HG03558 (cell line): ENCODE measurements at regions not wholly inside any gene's neighbourhood (a gene's known extent, or its start where the extent isn't known, plus 50 kb on each side); places are given as distances from the start of the nearest gene placed in this dataset.
"Not testable (repeated sequence)": the region's sequence is repeated elsewhere in the genome, so short reads cannot be mapped to it uniquely, and the experiment has no call there.

Experiments used
- ATAC-seq: cut with Tn5 transposase; IDR thresholded peaks from one replicate; pipeline ENCODE4 v1.9.1; 2021; ENCODE audit warnings: moderate number of reproducible peaks; ENCODE audit not compliant: unreplicated experiment; ENCODE audit errors: extremely low read depth

GRCh38 chr9:28518439-28518838, 945.2 kb upstream of the C9orf72 start:
- ATAC-seq: no peak

GRCh38 chr9:28524309-28524708, 951.0 kb upstream of the C9orf72 start:
- ATAC-seq: not testable (repeated sequence)

GRCh38 chr9:28528049-28528448, 954.8 kb upstream of the C9orf72 start:
- no peak for ATAC-seq

DNA sequence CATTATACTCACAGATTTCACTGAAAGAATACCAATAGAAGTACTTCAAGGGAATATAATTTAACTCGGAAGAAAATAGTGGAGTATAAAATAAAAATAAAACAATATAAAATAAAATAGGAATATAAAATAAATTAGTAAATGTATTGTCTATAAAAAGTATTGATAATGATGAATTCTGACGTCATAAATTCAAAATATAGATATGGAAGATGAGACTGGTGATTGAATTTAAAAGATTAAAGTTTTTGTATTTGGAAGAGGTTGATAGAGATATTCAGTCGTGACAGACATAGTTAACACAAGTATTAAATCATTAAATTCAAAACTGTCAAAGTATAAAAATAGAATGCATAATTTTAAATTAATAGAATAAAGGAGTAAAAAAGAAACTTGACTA, 964.9 kb upstream of the C9orf72 start:
- ATAC-seq: no peak

DNA sequence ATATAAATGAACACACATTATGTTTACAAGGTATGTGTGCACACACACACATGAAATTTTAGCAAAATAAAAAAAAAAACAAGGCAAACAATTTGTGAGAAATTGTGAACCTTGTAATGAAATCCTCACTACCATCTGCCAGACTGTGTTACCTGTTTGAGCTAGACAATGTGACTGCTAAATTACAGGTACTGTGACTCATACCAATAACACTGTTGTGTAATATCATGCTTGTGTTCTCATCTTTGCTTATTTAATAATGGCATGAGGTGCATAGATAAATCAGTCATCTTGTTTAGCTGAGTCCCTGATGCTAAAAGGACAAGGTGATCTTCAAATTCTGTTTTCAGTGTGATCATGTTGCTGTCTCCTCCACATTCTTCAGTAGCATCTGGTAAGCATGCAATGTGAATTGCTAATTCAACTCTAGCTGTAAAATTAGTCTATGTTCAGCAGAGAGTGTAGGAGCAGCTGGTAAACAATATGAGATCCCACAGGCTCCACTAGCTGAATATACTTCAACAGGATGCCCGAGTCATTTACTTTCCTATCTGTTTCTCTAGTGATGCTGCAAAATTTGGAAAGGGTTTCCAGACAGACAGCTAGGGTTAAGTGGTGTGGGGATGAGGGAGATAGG, 966.3 kb upstream of the C9orf72 start:
- ATAC-seq: no peak

GRCh38 chr9:28542928-28543327, 969.6 kb upstream of the C9orf72 start:
- ATAC-seq: no peak

DNA sequence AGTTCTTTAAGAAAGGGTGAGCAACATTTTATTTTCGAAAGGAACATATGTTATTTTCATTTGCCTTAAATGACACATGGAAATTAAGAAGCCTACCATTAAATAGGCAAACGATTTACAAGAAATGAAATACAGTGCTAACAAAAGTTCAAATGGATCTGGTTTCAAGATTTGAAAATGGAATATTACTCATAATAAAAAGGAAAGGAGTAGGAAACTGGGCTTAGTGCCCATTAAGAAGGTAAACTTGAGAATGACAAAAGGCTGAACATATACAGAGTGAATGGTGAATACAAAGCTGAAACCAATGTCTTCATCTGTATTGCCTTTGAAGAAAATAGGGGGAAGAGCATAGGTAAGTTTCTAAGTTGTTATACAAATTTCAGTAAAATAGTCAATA, 974.2 kb upstream of the C9orf72 start:
- ATAC-seq: no peak

DNA sequence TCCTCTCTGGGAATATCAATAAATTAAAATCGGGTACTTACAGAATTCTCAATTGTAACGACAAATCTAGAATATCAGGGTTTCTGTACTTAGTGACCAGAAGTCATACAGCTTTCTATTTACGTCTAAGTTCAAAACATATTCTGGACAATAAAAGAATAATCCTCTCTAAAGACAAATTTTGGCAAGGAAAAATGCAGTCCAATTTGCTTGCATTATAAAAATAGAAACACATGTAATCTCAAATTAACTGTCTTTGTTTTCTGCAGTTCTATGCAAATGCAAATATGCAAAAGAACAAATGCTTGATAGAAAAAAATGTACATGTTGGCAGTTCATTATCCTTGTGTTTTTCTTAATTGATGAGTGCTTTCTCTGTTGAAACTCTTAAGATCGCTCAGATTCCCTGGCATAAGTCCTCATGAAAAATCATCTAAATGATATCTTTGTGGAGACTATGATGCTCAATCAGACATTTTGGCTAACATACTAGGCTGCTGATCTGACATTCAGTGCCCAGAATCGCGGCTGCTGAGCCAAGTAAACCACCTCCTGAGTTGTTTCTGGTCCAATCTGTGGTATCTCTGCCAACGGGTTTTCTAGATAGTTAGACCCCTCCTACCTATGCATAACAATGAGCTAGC, 990.1 kb upstream of the C9orf72 start:
- no peak for ATAC-seq

- no peak for ATAC-seq
Measured at GRCh38 chr9:28583832-28584231, 1010.6 kb upstream of the C9orf72 start.

GRCh38 chr9:28584542-28584941, 1011.3 kb upstream of the C9orf72 start:
- no peak for ATAC-seq

DNA sequence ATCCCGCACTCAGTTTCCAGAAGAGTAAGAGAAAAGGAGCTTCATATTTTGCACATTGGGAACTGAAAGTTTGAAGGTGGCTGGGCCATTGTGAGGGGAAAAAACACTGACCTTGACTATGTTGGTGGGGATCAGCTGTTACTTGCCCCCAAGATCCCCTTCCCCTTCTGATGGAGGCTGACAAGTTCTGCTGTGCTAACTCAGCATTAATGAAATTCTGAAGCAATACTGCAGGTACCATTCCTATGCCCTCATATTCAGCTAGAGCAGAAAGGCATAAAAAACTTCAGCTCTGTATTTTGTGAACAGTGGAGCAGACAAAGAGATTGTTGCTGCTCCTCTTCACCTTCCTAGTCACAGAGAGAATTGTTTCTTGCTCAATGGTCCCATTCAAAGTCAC, 1013.8 kb upstream of the C9orf72 start:
- no peak for ATAC-seq

- ATAC-seq: no peak
Measured at GRCh38 chr9:28598408-28598807, 1025.1 kb upstream of the C9orf72 start.

- no peak for ATAC-seq
Measured at GRCh38 chr9:28600226-28600625, 1026.9 kb upstream of the C9orf72 start.

DNA sequence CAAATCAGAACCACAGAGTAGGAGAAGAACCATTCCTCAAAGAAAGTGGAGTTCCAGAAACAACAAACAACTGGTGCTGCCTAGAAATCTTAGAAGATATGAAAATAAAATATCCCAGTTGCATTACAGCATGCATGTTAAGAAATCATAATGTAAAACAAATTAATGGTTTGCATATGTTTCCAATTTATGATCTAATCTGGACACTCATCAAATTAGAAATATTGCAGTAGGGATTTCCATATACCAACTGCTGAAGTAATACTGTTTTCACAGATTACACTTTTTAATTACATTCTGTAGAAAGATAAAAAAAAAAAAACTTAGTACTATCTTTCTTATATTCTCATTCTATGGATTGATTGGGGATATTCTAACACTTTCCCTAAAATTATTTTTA, 1034.6 kb upstream of the C9orf72 start:
- ATAC-seq: no peak

GRCh38 chr9:28610339-28610738, 1037.1 kb upstream of the C9orf72 start:
- ATAC-seq: no peak

GRCh38 chr9:28616310-28616709, 1043.0 kb upstream of the C9orf72 start:
- no peak for ATAC-seq

- ATAC-seq: no peak
Measured at GRCh38 chr9:28620011-28620410, 1046.7 kb upstream of the C9orf72 start.

GRCh38 chr9:28620661-28621060, 1047.4 kb upstream of the C9orf72 start:
- no peak for ATAC-seq

DNA sequence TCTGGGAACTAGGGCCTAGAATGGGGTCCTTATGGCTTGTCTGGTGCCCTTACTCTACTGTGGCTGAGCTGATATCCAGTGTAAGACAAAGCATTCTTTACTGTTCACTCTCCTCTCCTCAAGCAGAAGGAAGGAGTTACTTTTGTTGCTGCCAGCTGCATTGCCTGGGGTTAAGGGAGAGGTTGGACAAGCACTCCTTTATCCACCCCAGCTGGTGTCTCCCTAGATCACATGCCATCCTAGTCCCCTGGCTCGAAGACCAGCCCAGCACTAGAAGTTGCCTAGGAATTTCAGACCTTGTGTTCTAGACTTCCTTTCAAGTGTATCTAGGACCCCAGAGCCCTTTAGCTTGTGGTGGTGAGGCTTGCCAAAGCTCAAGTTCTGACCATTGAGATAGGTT, 1051.5 kb upstream of the C9orf72 start:
- ATAC-seq: no peak

- ATAC-seq: no peak
Measured at GRCh38 chr9:28628031-28628430, 1054.8 kb upstream of the C9orf72 start.

- ATAC-seq: no peak
Measured at GRCh38 chr9:28648723-28649122, 1075.4 kb upstream of the C9orf72 start.

- no peak for ATAC-seq
Measured at GRCh38 chr9:28650327-28650726, 1077.0 kb upstream of the C9orf72 start.
